Stomach (tissue), 4 donors: ENCODE measurements at regions not wholly inside any gene's neighbourhood (a gene's known extent, or its start where the extent isn't known, plus 50 kb on each side); places are given as distances from the start of the nearest gene placed in this dataset.
"Not testable (repeated sequence)": the region's sequence is repeated elsewhere in the genome, so short reads cannot be mapped to it uniquely, and the experiment has no call there.

Experiments used
- POLR2A ChIP-seq, 4 donors: fragments of 450-650 bp; IDR thresholded peaks; one replicate each; pipeline ENCODE4 v1.6.1; 2016; ENCODE audit warnings: antibody characterized with exemption in 4 of 4, control low read depth in 2 of 4, mild to moderate bottlenecking in 1 of 4, moderate library complexity in 1 of 4
- POLR2AphosphoS5 ChIP-seq, 3 donors: sonication (generic); formaldehyde crosslinking; IDR thresholded peaks; one replicate each; pipeline ENCODE4 v1.6.1; 2016; ENCODE audit warnings: antibody characterized with exemption in 3 of 3
- TF ChIP-seq, protein P1 (sequence below), 7 experiments: fragments of 450-650 bp in 4 of 7; fragments of 200-600 bp in 3 of 7; sonication (generic) in 3 of 7; IDR thresholded peaks; one replicate each; pipeline ENCODE4 v1.5.1; 2016 to 2019; ENCODE audit warnings: antibody characterized with exemption in 7 of 7, control low read depth in 2 of 7, mild to moderate bottlenecking in 1 of 7

DNA sequence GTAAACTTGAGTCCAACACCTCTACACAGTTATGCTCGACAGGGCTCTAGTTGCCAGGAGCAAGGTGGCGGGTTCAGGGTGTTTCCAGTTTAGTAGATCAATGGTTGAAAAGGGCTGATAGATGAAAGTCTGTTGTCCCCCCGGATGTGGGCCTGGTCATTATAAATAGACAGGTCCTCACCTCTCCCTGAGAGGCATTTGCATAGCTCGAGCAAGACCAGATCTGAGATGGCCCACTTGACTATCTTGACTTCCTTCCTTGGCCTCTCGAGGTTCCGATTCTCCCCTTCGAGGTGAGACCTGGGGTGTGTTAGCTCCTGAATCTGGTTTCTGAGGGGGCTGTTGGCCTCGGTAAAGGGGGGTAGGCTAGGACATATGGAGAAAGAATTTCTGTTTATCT lies 54.1 kb upstream of the RBMX start:
- TF ChIP-seq, protein P1, sequence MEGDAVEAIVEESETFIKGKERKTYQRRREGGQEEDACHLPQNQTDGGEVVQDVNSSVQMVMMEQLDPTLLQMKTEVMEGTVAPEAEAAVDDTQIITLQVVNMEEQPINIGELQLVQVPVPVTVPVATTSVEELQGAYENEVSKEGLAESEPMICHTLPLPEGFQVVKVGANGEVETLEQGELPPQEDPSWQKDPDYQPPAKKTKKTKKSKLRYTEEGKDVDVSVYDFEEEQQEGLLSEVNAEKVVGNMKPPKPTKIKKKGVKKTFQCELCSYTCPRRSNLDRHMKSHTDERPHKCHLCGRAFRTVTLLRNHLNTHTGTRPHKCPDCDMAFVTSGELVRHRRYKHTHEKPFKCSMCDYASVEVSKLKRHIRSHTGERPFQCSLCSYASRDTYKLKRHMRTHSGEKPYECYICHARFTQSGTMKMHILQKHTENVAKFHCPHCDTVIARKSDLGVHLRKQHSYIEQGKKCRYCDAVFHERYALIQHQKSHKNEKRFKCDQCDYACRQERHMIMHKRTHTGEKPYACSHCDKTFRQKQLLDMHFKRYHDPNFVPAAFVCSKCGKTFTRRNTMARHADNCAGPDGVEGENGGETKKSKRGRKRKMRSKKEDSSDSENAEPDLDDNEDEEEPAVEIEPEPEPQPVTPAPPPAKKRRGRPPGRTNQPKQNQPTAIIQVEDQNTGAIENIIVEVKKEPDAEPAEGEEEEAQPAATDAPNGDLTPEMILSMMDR (IDR thresholded peaks at IDR 0.05), result not testable (repeated sequence)
- TF ChIP-seq POLR2AphosphoS5, POLR2A (IDR thresholded peaks at IDR 0.05): not testable (repeated sequence)
